HS-27A (cell line): ENCODE measurements at regions not wholly inside any gene's neighbourhood (a gene's known extent, or its start where the extent isn't known, plus 50 kb on each side); places are given as distances from the start of the nearest gene placed in this dataset.

Experiments
- DNase-seq: peaks from one replicate; pipeline ENCODE4 v3.0.0-alpha.2; 2012; ENCODE audit warnings: low read depth, missing footprints

DNA sequence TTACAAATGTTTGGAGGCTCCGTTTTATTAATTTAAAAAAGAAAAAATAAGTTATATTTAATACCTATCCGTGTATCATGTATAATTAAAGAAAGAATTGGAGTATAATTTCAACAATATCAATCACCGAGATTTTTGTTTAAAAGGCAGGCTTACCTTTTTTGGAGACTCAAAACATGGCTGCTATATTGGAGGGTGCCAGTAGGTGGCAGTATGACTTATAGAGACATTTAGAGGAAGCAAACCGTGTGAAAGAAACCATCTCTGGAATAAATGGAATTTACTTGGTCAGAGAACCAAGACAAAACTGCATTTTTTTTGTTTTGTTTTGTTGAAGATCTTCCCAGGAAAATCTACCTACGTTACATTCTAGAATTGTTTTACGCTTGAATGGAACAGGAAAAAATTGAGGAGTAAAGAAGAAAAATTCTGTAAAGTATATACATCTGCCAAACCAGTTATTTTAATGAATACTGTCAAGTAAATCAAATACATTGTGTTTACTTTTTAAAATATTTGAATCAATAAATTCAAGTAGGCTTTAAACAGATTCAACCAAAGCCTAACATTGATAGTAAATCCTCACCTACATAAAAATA is 802.6 kb upstream of the ALCAM start:
- DNase-seq: peak; percentile 31

DNA sequence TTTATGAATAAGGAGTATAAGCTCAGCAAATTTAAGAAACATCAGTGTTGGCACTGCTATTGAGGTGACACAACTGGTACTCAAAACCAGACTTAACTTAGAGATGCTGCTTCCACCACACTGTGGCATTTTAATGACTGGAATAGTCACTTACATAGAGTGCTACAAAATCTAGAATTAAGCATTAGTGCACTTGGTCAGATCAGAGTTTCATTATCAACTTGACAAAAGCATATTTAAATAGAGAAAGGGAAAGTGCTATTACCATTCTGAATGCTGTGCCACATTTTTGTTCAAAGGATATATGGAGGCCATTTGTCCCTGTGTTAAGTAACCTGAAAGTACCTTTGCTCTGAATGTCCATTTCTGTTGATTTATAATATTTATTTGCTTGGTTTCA is 800.7 kb upstream of the ALCAM start:
- no peak for DNase-seq

- DNase-seq: no peak
Observed at GRCh38 chr3:104575634-104576033, 791.1 kb upstream of the ALCAM start.

DNA sequence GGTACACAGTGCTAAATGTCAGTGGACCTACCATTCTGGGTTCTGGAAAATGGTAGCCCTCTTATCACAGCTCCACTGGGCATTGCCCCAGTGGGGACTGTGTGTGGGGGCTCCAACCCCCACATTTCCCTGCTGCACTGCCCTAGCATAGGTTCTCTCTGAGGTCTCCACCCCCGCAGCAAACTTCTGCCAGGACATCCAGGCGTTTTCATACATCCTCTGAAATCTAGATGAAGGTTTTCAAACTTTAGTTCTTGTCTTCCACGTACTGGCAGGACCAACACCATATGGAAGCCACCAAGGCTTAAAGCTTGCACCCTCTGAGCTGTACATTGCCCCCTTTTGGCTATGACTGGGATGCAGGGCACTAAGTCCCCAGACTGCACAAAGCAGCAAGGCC is 788.2 kb upstream of the ALCAM start:
- no peak for DNase-seq

DNA sequence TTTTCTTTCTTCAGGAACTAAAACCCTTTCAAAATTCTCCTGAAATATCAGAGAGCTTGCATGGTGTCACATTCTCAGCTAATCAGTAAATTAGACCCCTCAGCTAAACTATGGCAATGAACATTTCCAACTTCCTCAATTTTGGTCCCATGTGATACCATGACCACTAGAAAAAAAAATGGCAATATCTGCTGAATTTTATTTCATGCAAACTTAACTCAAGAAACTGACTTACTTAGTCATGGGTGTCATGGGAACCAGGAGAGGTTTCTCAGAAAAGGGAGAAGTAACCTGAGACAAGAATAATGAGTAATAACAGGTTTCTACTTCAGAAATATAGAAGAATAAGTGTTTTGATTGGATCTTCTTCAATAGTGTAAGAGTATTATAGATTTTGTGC is 784.6 kb upstream of the ALCAM start:
- no peak for DNase-seq

- DNase-seq: no peak
Observed at GRCh38 chr3:104584682-104585081, 782.0 kb upstream of the ALCAM start.

GRCh38 chr3:104586344-104586743 is 780.4 kb upstream of the ALCAM start:
- DNase-seq: no peak

DNA sequence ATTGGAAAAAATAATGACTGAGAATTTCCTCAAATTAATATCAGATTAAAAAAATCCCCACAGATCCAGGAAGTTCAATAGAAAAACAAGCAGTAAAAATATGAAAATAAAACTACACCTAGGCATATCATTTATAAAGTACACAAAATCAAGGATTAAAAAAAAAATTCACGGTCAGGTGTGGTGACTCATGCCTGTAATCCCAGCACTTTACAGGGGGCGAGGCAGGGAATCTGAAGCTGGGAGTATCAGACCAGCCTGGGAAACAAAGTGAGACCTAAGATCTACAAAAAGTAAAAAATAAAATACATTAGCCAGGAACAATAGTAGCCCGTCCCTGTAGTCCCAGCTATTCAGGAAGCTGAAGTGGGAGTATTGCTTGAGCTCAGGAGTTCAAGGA is 778.3 kb upstream of the ALCAM start:
- DNase-seq: no peak

DNA sequence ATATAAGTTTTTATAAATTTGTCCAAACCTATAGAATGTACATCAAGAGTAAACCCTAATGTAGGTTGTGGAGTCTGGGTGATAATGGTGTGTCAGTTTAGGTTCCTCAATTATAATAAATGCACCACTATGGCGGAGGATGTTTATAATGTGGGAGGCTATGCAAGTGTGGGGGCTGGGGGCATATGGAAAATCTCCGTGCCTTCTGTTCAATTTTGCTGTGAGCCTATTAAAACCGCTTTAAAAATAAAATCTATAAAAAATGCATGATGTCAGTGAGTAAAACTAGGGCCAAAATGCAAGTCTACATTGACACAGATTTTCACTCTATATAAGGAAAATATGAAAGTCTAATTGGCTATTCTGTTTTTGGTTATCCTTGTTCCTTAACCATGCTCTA is 774.9 kb upstream of the ALCAM start:
- no peak for DNase-seq

- DNase-seq: no peak
Observed at GRCh38 chr3:104594491-104594890, 772.2 kb upstream of the ALCAM start.

GRCh38 chr3:104596054-104596453 is 770.7 kb upstream of the ALCAM start:
- no peak for DNase-seq

GRCh38 chr3:104596551-104596950 is 770.2 kb upstream of the ALCAM start:
- DNase-seq: peak; percentile 34

GRCh38 chr3:104598848-104599511 is 767.7 kb upstream of the ALCAM start:
- no peak for DNase-seq

- peak; percentile 39 for DNase-seq
Observed at GRCh38 chr3:104604326-104605010, 762.2 kb upstream of the ALCAM start.

GRCh38 chr3:104606812-104607211 is 759.9 kb upstream of the ALCAM start:
- no peak for DNase-seq

GRCh38 chr3:104610730-104611652 is 755.7 kb upstream of the ALCAM start:
- no peak for DNase-seq

- DNase-seq: no peak
Observed at GRCh38 chr3:104612218-104612617, 754.5 kb upstream of the ALCAM start.

DNA sequence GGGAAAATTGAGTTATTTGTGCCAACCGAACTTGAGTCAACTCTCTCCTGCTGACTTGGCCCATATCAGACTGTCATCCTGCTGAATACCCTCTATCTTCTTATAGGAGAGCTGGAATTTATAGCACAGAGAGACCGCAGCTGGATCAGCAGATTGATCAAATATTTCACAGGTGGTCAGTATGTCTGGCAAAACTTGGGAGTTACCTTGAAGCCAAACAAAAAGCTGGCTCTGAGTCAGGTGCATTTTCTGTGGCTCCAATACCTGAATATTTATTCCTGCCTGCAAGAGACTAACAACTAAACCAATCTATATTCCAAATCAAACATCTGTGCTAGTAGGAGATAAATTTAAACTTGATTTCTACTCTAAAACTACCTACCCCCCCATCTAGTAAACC is 752.1 kb upstream of the ALCAM start:
- no peak for DNase-seq

DNA sequence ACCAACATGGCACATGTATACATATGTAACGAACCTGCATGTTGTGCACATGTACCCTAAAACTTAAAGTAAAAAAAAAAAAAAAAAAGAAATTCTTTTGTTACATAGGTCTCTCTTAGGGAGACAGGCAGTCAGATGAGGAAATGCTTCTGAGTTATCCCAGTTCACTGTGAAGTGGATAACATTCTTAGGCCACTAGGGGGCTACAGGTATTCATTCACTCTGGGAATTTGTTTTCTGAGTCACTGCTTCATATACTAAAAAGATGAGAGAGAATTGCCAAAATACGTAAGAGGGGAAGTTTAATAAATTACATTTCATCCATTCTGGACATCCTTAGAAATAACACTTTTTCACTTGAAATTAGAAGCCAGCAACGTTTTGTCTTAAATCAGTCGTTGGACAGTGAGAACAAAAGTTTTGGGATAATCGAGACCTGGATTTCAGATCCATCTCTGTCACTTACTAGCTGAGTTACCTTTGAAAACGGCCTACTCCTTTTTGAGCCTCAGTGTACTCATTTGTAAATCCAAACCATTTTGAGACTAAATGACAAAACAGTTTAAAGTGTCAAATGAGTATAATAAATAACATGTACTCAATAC is 738.4 kb upstream of the ALCAM start:
- DNase-seq: peak; percentile 52

DNA sequence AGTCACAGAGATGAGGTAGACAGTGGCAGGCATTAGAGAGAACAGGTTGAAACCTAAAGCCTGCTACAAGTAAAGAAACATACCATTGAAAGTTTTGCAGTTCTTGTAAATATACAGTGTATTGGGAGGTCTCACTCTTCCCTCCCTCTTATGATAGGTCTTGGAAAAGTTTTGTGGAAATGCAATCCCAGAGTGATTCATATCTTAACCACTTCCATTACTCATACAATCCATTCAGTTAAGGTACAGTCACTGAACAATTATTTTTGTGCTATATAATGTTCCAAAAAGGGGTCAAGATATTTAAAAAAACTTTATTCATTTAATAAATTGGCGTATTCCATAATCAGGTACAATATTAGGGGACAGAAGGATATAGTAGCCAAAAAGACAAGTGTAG is 737.7 kb upstream of the ALCAM start:
- DNase-seq: peak; percentile 72

DNA sequence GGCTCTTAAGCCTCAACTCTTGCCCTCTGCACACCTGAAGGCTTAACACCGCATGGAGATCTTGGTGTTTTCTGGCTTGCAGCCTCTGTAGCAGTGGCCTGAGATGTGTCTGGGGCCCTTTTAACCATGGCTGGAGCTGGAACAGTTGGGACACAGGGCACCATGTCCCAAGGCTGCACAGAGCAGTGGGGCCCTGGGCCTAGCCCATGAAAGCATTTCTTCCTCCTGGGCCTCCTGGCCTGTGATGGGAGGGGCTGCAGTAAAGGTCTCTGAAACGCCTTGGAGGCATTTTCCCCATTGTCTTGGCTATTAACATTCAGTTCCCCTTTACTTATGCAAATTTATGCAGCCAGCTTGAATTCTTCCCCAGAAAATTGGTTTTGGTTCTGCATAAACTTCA is 735.5 kb upstream of the ALCAM start:
- no peak for DNase-seq

GRCh38 chr3:104632521-104632920 is 734.2 kb upstream of the ALCAM start:
- no peak for DNase-seq
